CD4-positive, alpha-beta T cell treated with Interleukin-17A for 1 hour (primary cell): ENCODE measurements at regions not wholly inside any gene's neighbourhood (a gene's known extent, or its start where the extent isn't known, plus 50 kb on each side); places are given as distances from the start of the nearest gene placed in this dataset.

Experiments used
- DNase-seq: peaks from one replicate; pipeline ENCODE4 v3.0.0-alpha.2; 2020

DNA sequence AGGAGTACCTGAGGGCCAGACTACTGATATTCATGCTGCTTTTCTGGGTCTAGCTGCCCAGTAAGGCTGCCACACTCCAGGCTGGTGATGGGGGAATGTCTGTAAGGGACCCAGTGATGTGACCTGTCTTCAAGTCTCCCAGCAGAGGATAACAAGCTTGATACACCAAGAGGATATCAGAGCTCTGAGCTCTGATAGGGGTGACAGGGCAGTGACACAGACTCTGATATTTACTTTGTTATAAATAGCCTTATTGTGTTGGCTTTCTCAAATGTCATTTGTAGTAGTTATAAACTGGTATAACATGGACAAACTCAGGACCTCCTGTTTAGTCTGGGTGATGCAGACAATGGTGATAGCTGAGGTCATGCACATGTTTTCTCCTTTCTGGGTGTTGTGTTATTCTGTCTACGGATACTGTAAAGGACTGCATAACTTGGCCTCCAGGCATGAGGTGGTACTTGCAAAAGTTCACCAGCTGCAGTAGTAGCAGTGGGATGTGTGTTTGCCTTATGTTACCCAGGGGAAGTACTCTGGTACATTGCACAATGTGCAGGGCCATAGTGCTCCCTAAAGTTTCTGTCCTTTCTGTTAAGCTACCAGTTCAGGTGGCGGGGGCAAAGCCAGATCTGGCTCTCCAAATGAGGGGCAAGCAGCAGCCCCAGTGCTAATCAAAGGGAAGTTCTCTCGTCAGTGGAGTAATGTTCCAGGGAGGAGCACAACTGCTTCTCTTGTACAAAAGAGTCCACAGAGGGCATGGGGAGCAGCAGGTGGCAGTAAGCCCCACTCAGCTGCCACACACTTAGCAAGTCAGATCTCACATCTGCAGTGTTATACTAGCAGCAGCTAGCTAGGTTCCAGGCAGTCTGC lies 812.2 kb downstream of the JRKL start:
- DNase-seq: no peak

DNA sequence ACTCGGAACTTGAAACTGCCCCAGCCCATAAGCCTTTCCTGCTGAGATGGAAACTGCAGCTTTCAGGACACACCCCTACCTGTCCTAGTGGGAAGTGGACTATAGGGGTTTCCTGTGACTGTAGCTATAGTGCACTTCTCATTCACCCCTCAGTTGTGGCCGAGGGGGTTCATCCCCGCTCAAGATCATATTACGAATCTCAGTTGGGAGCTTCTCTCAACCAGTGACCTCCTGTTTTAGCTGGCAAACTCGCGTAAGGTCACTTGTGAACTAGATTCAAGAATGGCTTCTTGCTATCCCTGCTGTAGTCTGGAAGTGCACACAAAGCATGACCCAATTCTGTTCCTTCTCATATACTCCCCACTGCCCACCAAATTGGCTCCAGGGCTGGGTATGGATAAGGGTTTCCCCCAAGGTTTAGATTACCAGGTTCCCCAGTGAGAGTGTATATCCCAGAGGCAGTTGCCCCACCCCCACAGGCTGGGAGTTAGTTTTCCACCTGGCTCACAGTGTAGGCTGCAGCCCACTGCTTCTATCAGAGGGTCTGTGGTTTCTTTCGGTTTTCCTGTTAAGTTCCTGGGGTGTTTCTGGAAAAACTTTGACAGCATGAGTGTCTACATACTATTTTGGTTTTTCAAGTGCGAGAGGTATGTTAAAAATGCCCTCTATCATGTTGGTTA lies 812.9 kb downstream of the JRKL start:
- DNase-seq: no peak

DNA sequence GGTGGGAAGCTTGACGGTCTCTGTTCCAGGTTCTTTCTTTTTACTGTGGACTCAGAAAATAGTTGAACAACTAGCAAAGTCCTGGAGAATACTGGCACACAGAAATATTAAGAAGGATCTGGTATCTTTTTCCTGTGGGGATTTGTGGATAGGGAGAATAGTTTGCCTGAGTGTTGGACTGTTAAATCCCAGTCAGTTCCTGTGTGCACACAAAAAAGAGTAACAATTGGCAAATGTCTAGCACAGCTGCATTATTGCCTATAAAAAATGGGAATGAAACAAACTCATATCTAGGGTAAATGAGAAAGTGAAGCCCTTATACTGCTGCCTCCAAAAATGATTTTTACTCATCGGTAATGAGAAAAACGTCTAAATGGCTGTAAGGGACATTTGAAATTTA lies 828.2 kb downstream of the JRKL start:
- DNase-seq: no peak

DNA sequence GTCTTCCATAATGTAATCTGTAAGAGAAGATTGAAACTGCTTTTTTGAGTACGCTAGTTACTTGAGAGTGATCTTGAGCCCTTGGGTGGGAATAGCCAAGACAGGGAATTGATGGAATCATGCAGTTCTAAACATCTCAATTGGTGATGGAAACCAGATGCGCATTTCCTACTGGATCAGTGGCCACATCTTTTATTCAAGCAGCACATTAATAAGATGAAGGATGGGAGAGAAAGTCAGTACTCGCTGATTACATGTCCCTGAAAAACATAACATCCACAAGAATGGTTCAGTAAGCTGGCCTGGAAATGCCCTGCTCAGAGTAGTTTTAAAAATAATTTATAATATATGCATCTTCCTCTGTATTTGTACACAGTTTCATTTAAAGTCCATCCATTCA lies 833.8 kb downstream of the JRKL start:
- DNase-seq: no peak

DNA sequence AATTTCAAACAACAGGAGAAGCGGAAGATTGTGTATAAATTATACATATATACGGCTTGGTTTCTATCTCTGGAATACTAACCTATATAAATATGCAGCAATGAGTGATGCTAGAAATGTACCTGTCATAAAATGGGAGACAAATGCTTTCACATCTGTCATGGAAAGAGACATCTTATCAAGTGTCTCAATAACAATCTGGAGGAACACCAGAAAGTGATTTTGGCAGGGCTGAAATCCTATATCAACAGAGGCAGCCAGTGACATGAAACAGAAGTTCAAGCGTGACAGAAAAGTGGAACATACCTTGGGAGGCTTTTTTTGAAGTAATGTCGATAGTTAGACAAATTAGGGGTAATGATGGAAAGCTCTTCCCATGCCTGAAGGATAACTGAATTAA lies 834.6 kb downstream of the JRKL start:
- DNase-seq: no peak

DNA sequence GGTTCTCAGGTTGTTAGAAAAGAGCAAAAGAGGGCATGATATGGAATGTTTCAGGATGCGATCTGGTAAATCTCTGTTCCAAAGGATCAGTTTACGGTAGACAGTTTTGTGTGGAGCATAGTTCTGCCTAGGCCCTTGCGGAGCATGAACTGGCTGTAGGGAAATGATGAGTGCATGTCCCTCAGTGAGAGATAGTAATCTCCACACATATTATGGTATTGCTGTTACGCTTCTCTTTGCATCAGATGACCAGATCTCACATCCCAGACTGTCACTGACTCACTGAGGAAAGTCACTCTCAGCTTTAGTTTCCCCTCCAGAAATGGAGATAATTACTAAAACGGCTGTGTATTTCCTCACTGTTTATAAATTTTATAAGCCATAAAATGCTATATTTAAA lies 836.0 kb downstream of the JRKL start:
- no peak for DNase-seq

DNA sequence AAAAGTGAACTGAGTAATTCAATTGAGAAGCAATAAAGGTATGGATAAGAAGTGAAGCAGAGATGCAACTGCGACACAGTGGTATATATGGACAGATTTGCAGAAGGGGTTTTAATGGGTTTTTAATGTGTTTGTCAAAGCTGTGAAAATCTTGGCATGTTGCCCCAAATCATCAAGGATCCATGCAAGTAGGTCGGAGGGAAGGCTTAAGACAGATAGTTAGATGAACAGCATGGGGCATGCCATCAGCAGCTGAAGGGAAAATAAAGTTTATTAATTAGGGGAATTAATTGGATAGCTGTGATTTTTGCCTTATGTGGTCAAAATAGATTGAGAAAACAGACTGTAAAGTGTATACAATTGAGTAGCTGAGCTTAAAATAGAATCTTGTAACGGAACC lies 840.1 kb downstream of the JRKL start:
- DNase-seq: no peak

DNA sequence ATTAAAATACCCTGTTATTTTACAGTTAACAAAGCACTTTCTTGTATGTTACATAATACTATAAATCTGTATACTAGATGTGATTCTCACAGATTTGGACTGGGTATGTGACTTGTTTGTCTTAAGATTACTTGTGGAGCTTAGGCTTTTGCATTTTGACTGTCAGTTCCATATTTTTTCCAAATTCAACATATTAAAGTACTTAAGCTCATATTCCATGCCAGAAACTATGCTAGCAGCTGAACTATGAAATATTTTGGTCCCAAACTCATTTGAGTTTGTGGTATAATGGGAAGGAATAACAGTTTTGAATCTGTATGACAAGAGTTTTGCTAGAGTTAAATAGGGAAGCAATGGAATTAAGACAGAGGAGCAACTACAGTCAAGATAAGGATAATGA lies 841.4 kb downstream of the JRKL start:
- no peak for DNase-seq

DNA sequence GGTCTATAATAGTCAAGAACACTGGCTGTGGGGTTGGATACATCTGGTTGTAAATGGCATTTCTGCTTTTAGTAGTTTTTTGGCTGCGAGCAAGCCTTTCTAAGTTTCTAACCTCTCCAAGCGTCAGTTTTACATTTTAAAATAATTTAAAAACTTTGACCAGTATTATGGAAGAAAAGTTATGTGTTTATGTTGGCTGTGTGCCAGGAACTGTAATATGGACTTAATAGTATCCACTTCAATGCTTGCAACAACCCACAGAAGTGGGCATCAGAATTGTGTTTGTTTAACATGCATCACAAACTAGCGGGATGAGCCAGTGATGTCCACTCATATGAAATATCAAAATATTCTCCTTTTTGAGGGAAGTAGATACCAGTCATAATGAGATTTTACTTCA lies 844.2 kb downstream of the JRKL start:
- DNase-seq: no peak

DNA sequence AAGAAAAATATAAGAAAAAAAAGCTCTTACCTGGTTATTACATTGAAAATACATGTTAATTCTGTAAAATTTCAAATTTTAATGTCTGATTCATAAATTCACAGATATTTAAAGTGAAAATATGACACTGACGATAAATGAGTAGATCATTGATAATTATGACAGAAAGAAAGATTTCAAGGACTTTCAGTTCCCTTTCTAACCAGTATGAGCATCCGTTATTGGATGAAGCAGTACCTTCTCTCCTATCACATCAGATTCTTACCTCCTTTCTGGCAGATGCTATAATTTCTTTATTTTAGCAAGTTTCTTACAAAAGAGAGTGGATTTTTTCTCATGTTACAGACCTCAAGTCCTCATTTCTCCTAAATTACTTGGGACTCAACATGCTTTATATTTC lies 847.3 kb downstream of the JRKL start:
- no peak for DNase-seq

DNA sequence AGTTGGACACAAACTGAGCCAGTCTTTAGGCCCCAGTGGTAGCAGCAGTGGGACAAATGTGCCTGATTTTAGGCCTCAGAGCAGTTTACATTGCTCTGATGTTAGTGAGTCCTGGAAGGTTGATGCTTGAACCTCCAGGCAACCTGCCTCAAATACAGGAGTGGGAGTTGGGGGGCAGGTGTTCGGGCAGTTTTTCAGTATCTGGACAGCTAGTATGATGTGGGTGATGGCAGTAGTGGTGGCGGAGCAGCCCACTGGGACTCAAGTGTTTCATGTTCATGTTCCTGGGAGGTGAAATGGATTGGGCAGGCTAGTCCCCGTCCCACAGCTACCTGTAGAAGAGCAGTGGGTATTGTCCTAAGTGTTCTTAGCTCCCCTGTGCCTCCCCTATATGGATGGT lies 857.8 kb downstream of the JRKL start:
- DNase-seq: no peak

DNA sequence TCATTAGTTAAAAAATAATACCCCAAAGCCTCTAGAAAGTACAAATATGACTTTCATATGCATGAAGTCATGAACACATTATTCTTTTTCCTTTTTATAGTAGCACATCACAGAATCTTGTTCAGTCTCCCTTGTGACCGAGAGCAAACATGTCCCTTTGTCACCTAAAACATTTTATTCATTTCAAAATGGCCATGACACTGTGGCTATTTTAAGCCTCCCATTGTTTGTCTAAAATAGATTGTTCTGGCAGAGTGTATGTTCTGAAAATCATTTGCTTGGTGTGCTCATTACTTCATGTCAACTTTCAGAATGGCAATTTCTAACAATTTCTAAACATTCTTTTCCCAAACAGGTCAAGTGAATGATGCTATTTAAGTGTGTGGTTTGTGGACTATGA lies 865.0 kb downstream of the JRKL start:
- no peak for DNase-seq

DNA sequence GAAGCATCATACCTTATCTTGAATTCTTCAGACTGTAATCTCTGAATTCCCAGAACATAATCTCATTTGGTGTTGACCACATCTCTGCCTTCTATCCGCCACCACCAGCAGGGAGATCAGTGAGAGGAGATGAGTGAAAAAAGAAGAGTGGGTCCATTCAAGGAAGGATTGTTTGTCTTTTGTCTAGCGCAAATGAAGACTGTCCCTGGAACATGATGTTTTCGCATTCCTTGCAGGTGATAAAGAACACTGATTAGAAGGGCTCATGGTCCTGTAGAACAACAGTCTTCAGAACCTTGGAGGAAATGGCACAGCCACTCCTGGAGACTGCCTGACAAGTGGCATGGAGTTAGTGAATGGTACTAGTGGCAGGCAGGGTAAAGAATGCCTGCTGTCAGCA lies 869.6 kb downstream of the JRKL start:
- DNase-seq: no peak

DNA sequence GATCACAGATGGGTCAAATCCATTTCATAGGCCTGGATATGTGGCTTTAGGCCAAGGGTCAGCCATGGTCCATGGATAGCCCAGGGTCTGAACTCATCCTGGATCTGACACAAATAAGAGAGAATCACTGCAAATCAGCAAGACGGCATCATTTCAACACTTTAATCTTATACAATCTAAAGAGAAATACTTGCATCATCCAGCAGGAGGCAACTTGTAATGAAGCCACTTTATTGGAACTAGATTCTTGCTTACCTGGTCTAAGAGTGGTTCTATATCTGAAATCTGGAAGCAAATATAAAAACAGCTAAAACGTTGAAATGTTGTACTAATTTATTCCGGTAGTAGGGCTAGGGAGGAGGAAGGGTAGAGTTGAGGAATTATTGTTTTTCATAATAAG lies 870.1 kb downstream of the JRKL start:
- DNase-seq: no peak

DNA sequence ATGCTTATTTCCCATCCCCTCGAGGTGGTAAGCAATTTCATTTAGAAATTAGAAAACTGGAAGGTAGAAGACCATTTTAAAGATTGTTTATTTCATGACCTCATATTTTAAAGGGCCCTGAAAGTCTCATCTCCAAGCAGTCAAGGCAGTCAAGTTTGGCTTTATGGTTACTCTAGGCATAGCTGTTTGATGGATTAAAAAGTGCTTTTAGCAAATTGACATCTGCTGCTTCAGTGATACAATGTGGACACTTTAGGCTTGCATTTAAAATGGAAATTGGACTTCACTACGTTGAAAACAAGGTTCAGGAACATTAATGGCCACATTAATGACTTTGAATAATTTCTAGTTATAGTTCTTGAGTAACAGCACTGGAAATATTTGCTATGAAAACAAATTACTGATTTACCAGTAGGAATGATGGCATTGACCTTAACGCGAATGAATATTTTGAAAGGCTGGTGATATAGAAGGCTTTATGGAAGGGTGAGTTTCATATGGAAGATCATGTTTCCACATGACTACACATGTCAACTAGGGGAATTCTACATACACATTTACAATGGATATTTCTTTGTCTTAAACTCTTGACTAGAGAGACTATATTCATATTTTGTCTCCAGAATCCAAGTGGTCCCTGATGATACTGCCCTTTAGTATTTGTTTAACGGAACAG lies 873.5 kb downstream of the JRKL start:
- DNase-seq: no peak

DNA sequence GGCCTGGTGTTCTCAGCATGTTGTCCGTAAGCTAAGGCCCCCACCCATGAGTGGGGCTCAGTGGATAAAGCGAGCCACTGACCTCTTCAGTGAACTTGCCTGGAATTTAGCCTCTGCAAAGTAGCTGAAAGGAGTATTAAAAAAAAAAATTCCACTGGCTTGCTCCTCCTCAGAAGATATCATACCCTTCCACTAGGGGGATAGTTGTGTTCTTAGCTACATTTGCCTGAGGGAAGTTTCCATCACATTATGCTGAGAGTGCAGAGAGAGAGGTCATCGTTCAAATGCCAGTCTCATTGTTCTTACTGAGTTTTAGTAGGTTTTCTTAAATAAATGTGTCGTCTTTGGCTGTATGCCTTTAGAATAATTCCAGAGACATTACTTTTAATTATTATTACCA lies 879.7 kb downstream of the JRKL start:
- DNase-seq: no peak

DNA sequence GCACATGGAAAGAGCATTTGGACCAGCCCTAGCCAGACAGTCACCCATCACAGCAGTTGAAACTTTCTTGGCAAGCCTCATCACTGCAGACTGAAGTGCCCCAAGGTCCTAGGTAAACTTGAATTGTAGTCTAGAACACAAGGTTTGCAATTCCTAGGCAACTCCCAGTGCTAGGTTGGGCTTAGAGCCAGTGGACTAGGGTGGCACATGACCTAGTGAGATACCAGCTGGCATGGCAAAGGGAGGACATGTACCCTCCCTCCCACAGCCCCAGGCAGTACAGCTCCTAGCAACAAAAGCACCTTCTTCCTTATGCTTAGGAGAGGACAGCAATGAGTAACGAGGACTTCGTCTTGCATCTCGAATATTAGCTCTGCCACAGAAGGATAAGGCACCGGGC lies 889.5 kb downstream of the JRKL start:
- DNase-seq: no peak

DNA sequence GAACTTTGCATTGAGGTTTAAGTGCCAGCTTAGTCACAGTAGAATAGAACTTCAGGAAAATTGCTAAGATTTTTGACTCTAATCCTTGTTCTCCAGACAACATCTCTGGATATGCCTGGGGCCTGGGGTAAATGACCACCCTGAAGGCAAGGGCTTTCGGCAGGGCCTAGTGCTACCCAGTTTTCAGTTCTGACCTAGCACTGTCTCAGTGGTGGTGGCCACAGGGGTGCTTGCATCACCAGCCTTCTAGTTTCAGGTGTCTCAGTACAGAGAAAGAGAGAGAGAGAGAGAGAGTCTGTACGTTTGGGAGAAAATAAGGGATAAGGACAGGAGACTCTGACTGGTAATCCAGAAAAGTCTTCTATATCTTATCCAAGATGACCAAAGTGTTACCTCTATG lies 890.5 kb downstream of the JRKL start:
- no peak for DNase-seq

DNA sequence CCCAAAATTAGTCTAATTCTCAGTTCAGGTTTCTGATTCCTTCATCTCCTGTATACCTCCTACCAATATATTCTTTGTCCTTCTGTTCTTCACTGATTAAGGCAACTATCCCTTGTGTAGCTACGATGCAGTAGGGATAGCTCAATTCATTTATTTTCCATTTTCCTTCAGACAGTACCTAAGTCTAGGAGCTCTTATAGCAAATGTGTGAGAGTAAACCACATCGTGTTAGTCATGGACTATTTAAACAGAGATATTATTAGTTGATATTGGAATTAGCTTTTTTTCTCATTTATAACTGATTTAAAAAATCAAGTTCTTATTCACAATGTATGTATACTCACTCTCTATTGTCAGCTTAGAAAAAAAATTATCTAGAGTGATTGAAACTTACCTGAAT lies 900.0 kb downstream of the JRKL start:
- no peak for DNase-seq

DNA sequence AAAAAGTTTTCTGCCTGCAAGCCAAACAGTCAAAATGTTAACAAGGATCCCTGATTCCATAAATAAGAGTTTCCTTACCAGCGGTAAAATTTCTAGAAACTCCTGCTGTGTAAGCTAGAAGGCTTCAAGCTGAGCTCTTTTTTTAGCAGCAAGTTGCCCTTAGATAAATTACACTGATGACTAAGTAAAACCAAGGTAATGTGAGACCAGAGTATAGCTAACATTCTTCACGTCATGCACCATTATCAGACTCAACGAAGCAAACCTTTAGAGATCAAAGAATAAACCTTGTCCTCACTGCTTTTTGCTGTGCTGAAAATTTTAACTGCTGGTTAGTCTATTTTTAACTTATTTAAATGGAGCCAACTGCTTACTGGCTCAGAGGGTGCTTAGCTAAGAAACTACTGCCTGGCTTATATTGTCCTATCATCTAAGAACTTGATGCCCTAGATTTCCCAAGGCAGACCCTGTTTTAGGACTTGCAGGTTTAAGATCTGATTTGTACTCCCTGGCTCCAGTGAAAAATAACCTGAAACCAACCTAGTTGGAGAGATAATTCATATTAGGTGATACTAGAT lies 900.7 kb downstream of the JRKL start:
- DNase-seq: no peak

DNA sequence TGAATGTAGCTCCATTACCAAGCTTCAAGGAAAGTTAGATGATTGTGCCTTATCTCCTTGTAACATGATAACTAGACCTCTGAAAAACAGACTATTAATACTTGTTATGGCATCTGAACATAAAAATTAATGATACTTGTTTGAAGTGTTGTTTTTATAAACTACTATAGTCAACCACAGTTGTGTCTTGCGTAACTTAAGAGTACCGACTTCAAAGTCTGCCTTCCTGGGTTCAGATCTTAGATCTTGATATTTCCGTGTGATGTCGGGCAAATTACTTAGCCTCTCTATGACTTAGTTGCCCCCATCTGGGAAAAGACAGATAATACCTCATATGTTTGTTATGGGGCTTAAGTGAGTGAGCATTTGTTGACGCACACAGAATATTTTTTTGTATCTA lies 906.5 kb downstream of the JRKL start:
- DNase-seq: no peak

DNA sequence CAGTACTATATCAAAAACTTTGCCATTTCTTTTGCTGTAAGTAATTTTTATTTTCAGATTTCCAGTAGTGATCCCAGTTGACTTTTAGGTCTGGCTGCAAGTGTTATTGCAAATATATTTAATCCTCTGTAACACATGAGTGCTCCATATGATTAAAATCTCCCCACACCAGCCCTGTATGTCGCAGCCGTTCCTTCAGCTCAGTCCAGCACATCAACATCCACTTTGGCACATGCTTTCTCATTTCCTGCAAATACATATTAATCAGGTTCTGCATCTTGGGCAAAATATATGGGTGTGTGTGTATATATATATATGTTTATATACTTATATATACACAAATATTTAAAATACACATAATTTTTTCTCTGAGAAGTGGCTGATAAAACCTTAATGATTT lies 919.5 kb downstream of the JRKL start:
- DNase-seq: no peak

DNA sequence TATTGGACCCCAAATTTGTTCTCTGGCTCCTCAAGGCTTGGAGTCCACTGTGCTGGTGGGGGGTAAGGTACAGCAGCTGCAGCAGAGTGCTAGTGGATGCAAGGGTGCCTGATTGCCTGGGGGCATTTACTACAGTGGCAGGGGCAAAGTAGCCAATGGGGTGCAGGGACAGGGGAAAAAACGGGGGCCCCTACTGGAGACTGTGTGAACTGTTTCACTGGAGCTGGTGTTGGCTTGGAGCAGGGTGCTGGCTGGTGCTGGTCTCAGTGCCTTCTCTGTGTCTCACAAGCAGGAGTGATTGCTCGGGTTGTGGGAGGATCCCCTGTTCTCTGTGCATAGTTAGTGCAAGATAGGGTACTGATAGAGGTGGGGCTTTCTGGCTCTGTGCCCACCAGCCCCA lies 935.9 kb downstream of the JRKL start:
- DNase-seq: no peak

DNA sequence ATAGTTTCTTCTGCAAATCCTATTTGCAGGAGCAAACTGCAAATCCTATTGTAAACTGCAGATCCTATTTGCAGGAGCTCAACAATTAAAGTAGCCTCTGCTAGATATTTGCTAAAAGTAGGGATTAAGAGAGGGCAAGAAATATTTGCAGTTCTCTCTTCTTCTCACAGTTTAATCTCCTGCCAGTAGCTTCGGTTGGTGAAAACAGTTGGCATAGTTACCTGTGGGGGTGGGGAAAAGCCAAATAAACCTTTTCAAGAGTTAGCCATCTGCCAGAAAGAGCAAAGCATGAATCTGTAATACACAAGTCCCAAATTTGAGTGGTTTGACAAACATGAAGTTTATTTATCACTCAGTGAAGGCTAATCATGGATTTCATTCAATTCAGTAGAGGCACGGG lies 942.5 kb downstream of the JRKL start:
- no peak for DNase-seq
